ENCODE measurements at regions not wholly inside any gene's neighbourhood (a gene's known extent, or its start where the extent isn't known, plus 50 kb on each side); places are given as distances from the start of the nearest gene placed in this dataset.
"Not testable (repeated sequence)": the region's sequence is repeated elsewhere in the genome, so short reads cannot be mapped to it uniquely, and the experiment has no call there.

DNA sequence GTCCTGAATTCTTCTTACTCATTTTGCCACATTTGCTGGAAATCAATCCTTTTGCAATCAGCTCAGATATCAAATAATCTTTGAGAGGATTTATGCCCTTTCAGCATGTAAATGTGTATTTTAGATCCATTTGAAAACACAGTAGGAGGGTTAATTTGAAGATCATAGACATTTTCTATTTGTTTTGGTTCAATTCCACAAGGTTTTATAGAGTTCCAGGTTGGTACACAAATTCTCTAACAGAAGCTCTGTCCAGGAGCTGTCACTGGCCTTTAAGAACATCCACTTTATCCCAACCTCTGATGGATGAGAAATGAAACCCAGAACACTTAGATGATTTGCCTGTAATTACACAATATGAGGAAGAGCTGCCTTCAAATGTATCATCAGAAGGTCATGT, 157.3 kb upstream of the CHAC2 start:
- no peak overlapping the region for H3K4me3 ChIP-seq (ENCODE audit: low read depth, low read length)
- no peak for DNase-seq (ENCODE audit: low read depth)

- no peak overlapping the region for H3K4me3 ChIP-seq (ENCODE audit: low read depth, low read length)
- DNase-seq (ENCODE audit: low read depth), result no peak
Measured at GRCh38 chr2:53609551-53609950, 158.1 kb upstream of the CHAC2 start.

GRCh38 chr2:53608293-53608692, 159.3 kb upstream of the CHAC2 start:
- no peak for DNase-seq (ENCODE audit: low read depth)
- H3K4me3 ChIP-seq (ENCODE audit: low read depth, low read length), result no peak overlapping the region

- H3K4me3 ChIP-seq (ENCODE audit: low read depth, low read length), result no peak overlapping the region
- DNase-seq (ENCODE audit: low read depth), result no peak
Measured at GRCh38 chr2:53600815-53601214, 166.8 kb upstream of the CHAC2 start.

DNA sequence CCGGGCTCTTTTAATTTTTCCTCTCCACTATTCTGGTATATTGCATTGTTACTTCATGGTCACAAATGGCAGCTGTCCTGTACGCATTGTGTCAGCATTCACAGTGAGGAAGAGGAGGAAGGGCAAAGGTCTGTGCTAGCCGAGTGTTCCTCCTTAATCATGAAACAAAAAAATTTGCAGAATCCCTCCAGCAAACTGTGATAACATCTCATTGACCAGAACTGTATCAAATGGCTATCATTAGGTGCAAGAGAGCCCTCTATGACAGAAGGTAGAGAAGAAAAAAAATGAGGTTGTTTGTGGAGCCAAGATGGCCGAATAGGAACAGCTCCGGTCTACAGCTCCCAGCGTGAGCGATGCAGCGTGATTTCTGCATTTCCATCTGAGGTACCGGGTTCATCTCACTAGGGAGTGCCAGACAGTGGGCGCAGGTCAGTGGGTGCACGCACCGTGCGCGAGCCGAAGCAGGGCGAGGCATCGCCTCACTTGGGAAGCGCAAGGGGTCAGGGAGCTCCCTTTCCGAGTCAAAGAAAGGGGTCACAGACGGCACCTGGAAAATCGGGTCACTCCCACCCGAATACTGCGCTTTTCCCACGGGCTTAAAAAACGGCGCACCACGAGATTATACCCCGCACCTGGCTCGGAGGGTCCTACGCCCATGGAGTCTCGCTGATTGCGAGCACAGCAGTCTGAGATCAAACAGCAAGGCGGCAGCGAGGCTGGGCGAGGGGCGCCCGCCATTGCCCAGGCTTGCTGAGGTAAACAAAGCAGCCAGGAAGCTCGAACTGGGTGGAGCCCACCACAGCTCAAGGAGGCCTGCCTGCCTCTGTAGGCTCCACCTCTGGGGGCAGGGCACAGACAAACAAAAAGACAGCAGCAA, 180.6 kb upstream of the CHAC2 start:
- peak overlapping the region; percentile 33 for H3K4me3 ChIP-seq (ENCODE audit: low read depth, low read length)
- not testable (repeated sequence) for DNase-seq (ENCODE audit: low read depth)

DNA sequence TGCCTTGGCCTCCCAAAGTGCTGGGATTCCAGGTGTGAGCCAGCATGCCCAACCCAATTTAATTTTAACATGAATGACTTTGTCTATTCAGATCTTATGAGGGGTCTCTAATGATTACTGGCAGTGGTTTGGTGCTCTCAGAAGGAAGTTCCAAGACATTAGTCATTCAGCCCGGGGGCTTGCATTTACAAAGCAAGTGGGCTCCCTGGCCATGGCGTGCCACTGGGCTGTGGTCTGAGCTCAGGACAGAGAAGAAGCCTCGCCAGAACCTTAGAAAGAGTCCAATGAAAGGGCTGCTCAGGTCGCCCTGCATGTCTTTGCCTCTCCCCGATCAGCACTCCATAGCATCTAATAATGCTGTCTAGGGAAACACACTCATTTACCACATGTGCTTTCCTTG, 182.6 kb upstream of the CHAC2 start:
- no peak overlapping the region for H3K4me3 ChIP-seq (ENCODE audit: low read depth, low read length)
- no peak for DNase-seq (ENCODE audit: low read depth)

DNA sequence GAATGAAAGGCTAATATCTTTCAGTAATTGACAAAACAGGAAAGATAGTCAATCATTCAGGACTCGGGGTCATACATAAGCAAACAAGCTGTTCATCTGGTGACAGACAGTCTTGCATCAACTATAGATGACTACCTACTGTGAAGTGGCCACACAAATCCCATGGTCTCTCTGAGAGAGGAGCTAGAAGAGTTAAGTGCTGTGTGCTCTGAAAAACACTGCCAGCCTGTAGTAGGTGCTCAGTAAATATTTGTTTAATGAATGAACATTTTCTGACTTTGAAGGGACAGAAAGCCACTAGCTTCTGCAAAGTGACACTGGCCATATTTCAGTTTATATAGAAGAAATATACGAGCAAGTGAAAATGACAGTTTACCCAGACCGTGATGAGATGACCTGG, 184.0 kb upstream of the CHAC2 start:
- no peak for DNase-seq (ENCODE audit: low read depth)
- H3K4me3 ChIP-seq (ENCODE audit: low read depth, low read length), result no peak overlapping the region

DNA sequence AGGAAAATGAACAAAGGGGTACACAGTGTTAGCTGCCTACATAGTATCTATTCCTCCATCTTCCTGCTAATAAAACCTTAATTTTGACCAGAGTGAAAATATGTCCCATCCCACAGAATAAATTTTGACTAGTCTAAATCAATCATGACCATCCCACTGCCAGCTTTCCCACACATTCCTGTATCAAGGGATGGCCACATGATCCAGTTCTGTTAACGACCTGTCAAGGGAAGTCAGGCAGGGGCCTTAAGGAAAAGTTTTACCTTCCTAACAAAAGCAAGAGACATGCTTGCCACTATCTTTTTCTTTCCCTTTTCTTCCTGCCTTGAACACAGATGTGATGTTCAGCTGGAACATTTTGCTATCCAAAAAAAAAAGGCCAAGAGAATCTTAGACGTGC, 185.0 kb upstream of the CHAC2 start:
- no peak for DNase-seq (ENCODE audit: low read depth)

GRCh38 chr2:53576166-53576565, 191.4 kb upstream of the CHAC2 start:
- no peak overlapping the region for H3K4me3 ChIP-seq (ENCODE audit: low read depth, low read length)
- peak; percentile 29 for DNase-seq (ENCODE audit: low read depth)

More for the DNA sequence above, 185.0 kb upstream of the CHAC2 start:
- H3K4me3 ChIP-seq (ENCODE audit: low read depth, low read length), result no peak overlapping the region

GRCh38 chr2:53575721-53576124, 191.9 kb upstream of the CHAC2 start:
- DNase-seq (ENCODE audit: low read depth), result no peak
- H3K4me3 ChIP-seq (ENCODE audit: low read depth, low read length), result no peak overlapping the region

- H3K4me3 ChIP-seq (ENCODE audit: low read depth, low read length), result no peak overlapping the region
- no peak for DNase-seq (ENCODE audit: low read depth)
Measured at GRCh38 chr2:53572696-53573095, 194.9 kb upstream of the CHAC2 start.

DNA sequence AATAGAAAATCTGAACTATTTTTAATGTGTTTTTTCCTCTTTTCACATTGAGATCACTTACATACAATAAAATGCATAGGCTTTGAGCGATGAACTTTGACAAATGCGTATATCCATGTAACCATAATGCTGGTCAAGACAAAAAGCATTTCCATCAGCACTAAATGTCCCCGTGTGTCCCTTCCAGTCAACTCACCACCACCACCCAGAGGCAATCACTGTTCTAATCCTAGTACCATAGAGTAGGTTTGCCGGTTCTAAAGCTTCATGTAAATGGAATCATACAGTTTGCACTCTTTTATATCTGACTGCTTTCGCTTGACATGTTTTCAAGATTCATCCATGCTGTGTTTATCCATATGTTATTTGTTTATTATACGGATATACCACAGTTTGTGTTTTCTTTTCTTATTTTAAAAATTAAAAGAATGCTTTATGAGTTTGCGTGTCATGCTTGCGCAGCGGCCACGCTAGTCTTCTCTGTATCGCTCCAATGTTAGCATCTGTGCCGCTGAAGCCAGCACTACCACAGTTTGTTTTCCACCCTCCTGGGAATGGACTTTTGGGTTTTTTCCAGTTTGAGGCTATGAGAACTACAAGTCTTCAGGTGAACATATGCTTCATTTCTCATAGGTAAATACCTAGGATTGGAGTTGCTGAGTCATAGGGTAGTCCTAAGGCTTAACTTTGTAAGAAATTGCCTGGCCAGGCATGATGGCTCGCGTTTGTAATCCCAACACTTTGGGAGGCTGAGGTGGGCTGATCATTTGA, 197.5 kb upstream of the CHAC2 start:
- no peak overlapping the region for H3K4me3 ChIP-seq (ENCODE audit: low read depth, low read length)
- DNase-seq (ENCODE audit: low read depth), result no peak

DNA sequence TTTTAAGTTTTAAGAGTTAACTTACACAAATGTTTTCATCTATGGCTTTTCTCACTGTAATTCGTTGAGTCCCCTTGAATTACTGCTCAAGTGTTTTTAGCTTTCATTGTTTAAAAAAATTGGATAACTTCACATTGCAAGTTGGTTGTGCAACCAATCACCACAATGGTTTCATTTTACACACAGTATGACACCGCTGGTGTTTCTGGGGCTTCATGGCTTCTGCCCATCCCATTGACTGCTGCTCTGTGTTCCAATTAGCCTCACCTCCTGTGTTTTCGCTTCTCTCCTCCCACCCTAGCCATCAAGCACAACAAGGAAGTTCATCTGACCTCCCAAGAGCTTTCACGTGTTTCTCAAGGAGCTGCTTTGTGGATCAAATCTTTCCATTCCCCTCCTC, 199.1 kb upstream of the CHAC2 start:
- DNase-seq (ENCODE audit: low read depth), result no peak
- peak overlapping the region; percentile 23 for H3K4me3 ChIP-seq (ENCODE audit: low read depth, low read length)

DNA sequence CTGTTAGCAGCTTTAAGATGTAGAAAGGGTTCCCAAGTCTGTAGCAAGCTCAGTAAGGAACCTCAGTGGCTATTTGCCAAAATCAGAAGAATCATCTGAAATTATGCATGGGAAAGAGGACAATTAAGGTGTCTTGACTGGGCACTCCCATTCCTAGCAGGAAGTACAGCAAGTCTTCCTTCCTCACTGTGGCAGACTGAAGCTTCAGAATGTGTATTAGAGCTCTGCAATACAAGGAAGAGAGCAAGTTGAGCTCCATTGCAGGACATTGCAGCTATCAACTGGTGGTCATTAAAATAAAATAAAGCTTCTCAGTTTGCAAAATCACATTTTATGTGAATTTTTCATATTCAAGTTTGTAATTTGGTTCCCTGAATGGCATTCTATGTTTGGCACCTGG, 200.5 kb upstream of the CHAC2 start:
- H3K4me3 ChIP-seq (ENCODE audit: low read depth, low read length), result no peak overlapping the region
- no peak for DNase-seq (ENCODE audit: low read depth)

DNA sequence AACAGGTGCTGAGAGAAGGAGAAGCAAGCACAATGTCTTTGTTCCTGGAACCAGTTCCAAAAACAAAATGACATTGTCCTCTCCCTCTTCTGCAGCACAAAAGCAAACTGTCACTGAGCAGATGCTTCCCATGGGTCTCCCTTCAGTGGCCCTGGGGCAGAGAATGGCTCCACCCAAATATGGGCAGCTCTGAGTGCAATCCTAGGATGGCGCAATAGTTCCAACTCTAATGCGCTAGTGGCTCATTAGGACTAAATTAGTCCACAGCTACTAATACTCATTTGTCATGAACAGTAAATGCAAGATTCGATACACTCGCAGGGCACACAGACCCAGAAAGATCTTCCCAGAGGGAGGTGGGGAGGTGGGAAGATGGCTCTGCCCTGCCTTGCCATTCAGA, 205.2 kb upstream of the CHAC2 start:
- no peak overlapping the region for H3K4me3 ChIP-seq (ENCODE audit: low read depth, low read length)
- no peak for DNase-seq (ENCODE audit: low read depth)

GRCh38 chr2:53561155-53561554, 206.4 kb upstream of the CHAC2 start:
- H3K4me3 ChIP-seq (ENCODE audit: low read depth, low read length), result no peak overlapping the region
- DNase-seq (ENCODE audit: low read depth), result no peak

- H3K4me3 ChIP-seq (ENCODE audit: low read depth, low read length), result no peak overlapping the region
- no peak for DNase-seq (ENCODE audit: low read depth)
Measured at GRCh38 chr2:53559302-53559966, 208.2 kb upstream of the CHAC2 start.

DNA sequence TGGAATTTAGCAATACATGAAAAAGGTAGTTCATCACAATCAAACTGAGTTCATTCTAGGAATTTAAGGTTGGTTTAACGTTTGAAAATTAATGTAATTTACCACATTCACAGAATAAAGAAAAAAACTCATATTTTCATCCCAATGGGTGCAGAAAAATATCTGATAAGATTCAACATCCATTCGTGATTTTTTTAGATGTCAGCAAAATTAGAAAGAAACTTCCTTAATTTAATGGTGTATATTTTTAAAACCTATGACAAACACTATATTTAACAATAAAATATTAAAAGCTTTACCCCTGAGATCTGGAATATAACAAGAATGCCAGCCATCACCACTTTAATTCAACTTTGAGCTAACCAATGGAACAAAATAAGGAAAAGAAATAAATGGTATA, 208.7 kb upstream of the CHAC2 start:
- no peak overlapping the region for H3K4me3 ChIP-seq (ENCODE audit: low read depth, low read length)
- DNase-seq (ENCODE audit: low read depth), result no peak

- no peak for DNase-seq (ENCODE audit: low read depth)
- no peak overlapping the region for H3K4me3 ChIP-seq (ENCODE audit: low read depth, low read length)
Measured at GRCh38 chr2:53549497-53549896, 218.1 kb upstream of the CHAC2 start.

- H3K4me3 ChIP-seq (ENCODE audit: low read depth, low read length), result no peak overlapping the region
- DNase-seq (ENCODE audit: low read depth), result no peak
Measured at GRCh38 chr2:53545604-53546003, 222.0 kb upstream of the CHAC2 start.
